Activated CD8-positive, alpha-beta memory T cell treated with anti-CD3 and anti-CD28 coated beads for 1 hour (primary cell): ENCODE measurements at regions not wholly inside any gene's neighbourhood (a gene's known extent, or its start where the extent isn't known, plus 50 kb on each side); places are given as distances from the start of the nearest gene placed in this dataset.

Source experiments
- DNase-seq, 2 donors: peaks; one replicate each; pipeline ENCODE4 v3.0.0-alpha.2; 2020; ENCODE audit warnings: low read depth in 1 of 2; ENCODE audit errors: extremely low read depth in 1 of 2

DNA sequence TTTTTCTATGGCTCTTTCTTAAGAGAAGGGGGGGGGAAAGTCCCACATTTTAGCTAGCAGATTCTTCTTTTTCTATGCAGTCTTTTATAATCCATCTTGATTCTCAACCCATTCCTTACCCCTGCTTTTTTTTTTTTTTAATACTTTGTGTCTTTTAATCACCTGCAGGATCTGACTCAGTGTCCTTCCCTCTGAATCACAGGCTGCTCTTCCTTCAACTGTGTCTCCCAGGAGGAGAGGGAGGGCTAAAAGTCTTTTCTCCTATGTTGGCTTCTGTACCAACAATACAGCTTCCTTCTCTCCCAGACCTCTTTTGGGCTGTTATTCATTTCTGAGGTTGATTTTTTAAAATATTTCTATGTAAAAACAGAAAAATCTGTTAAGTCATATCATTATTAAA is 686.2 kb downstream of the ADGRL2 start:
- no peak for DNase-seq

GRCh38 chr1:82486468-82486867 is 685.7 kb downstream of the ADGRL2 start:
- DNase-seq: no peak

- DNase-seq: no peak
Observed at GRCh38 chr1:82485591-82486369, 685.0 kb downstream of the ADGRL2 start.

DNA sequence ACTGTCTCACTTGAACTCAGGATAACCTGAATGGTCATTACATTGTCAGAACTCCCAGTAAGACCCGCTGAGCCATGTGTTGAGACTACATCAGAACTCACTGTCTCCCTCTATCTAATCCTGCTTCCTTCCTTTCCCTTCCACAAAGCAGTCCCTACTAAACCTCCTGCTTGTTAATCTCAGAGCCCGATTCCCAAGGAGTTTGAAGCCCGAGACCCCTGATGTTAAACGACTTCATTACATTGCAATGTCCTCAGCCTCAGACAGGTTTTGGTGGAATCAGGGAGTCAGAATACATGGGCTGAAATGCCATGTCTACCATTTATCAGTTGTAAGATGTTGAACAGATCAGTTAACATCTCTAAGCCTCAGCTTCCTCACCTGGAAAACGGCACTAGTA is 682.4 kb downstream of the ADGRL2 start:
- DNase-seq: no peak

DNA sequence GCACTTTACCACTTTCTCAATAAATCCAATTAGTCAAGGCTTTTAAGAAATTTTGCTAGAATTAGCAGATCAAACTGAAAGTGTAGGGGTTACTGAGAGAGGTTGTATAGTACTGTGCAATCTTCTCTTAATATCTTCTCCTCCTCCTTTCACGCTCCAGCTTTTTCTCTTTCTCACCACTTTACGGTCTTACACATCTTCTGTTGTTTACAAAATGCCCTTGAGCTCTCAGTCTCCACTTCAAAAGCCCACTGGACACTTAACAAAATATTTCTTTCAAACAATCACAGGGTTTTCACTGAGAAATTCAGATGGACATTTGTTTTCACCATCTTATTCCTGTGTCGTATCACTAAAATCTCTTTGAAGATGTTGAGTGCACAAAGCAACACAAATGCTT is 678.2 kb downstream of the ADGRL2 start:
- DNase-seq: no peak

- no peak for DNase-seq
Observed at GRCh38 chr1:82472489-82473131, 671.9 kb downstream of the ADGRL2 start.

DNA sequence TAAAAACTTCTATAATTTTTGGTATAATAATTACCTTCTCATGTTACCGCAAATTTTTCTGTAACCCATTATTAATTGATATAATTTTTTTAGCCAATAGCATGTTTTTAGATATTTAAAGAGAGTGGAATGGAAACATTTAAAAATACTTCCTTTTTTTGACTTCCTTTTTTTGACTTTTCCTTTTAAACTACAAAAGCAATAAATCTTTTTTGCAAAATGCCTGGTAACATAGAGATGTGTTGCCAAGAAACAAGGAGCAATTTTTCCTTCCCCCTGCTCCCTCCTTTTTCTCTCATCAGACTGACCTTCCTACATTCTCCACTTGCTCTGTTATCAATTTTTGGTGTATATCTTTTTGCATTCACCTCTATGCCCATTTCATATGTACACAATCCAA is 666.2 kb downstream of the ADGRL2 start:
- no peak for DNase-seq

DNA sequence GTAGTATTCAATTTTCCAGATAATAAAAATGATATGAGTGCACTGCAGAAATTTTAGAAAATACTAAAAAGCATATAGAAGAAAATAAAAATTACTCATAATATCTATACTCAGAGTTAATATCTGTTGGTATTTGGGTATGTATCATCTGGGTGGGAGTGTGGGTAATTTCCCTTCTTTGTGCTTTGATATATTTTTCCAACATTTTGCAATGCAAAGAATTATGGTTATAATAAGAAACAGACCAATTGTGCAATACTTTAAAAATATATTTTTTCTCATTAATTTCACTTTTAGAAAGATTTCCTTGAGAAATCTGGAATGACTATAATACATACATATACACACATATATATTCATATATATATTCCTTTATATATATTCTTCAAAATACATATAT is 665.7 kb downstream of the ADGRL2 start:
- DNase-seq: no peak

DNA sequence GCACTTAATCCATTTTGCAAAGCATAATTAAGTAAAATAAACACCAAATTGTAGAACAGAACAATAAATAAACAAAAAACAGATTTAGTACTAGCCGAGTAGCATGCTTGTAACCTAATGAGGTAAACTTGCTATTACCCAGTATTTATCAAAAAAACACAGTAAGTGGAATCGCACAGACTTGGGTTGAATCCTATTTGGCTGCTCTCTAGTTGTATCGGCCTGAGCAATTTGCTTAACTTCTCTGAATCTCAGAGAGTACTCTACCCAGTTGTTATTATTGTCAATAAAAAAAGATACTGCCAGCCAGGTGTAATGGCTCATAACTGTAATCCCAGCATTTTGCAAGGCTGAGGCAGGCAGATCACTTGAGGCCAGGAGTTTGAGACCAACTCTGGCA is 664.3 kb downstream of the ADGRL2 start:
- no peak for DNase-seq

- no peak for DNase-seq
Observed at GRCh38 chr1:82464362-82465001, 663.7 kb downstream of the ADGRL2 start.

GRCh38 chr1:82463951-82464350 is 663.2 kb downstream of the ADGRL2 start:
- DNase-seq: no peak

GRCh38 chr1:82462366-82462765 is 661.6 kb downstream of the ADGRL2 start:
- no peak for DNase-seq

- no peak for DNase-seq
Observed at GRCh38 chr1:82455342-82455741, 654.6 kb downstream of the ADGRL2 start.

DNA sequence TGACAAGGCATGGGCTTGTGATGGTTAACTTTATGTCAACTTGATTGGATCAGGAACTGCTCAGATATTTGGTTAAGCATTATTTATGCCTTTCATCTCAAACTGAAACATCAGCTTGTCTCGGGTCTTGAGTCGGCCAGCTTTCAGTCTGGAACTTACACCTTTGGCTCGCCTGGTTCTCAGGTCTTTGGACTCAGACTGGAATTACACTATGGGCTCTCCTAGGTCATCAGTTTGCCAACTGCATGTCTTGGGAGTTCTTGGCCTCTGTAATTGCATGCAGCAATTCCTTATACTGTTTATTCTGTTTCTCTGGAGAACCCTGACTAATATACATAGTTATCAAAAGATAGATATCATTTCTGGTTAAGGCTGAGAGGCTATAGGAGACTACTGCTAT is 653.7 kb downstream of the ADGRL2 start:
- DNase-seq: no peak

DNA sequence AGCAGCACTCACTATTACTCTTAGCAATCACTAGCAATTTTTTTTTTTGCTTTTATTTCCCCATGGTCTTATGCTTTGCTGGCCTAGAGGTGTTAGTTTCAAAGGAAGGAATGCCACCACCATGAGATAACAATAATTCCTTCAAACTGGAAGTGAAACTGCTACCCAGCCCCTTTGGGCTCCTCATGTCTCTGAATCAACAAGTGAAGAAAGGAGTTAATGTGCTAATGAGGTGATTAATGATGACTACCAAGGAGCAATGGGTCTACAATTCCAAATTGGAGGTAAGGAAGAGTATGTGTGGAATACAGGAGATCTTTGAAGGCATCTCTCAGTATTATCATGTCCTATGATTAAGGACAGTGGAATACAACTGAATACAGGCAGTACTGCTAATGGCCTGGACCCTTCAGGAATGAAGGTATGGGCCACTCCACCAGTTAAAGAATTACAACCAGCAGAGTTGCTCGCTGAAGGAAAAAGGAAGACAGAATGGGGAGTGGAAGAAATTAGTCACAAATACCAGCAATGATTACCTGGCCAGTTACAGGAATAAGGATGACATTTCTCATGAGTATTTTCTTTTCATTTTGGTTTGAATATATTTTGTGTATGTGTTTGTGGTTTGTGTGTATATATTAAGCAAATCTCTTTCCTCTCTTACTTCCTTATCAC is 652.9 kb downstream of the ADGRL2 start:
- no peak for DNase-seq

GRCh38 chr1:82452096-82452495 is 651.4 kb downstream of the ADGRL2 start:
- no peak for DNase-seq

DNA sequence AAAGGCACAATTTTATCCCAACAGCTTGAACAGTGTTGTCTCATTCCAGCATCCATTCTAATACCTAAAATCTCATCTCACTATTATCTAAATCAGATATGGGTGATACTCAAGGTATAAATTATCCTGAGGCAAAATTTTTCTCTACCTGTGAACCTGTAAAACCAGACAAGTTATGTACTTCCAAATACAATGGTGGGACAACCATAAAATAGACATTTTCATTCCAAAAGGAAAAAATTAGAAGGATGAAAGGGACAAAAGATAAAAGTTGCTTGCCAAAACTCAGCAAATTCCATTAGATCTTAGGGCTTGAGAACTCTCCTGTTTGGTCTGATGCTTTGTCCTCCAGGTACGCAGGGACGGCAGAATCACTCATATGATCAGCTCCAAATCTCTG is 650.5 kb downstream of the ADGRL2 start:
- no peak for DNase-seq

DNA sequence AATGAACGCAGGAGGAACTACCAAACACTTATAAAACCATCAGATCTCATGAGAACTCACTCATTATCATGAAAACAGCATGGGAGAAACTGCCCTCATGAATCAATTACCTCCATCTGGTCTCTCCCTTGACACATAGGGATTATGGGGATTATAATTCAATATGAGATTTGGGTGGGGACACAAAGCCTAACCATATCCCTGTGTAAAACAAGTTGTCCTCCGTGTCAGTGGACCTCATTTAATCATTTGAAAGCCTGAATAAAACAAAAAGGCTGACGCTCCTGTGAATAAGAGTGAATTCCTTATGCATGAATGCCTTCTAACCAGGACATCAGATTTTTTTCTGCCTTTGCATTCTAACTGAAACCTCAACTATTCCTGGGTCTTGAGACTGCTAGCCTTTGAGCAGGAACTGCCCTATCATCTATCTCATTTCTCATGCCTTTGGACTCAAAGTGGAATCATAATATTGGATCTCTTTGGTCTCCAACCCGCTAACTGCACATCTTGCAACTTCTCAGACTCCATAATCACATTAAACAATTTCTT is 648.8 kb downstream of the ADGRL2 start:
- DNase-seq: no peak

DNA sequence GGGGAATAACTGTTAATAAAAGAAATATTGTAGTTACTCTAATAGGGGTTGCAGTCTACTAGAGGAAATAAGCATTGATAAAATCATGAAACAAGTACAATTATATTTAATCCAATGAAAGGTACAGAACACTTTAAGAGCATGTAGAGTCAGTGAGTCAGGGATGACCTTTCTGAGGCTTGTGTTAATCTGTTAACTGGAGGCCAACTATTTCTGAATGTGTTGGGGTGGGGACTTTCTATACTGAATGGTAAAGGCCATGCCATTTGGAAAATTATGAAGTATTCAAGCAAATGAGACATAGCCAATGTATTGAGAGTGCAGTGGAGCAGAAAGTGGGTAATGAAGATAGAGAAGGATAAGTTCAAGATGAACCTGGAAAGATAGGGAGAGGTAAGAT is 646.2 kb downstream of the ADGRL2 start:
- DNase-seq: no peak

DNA sequence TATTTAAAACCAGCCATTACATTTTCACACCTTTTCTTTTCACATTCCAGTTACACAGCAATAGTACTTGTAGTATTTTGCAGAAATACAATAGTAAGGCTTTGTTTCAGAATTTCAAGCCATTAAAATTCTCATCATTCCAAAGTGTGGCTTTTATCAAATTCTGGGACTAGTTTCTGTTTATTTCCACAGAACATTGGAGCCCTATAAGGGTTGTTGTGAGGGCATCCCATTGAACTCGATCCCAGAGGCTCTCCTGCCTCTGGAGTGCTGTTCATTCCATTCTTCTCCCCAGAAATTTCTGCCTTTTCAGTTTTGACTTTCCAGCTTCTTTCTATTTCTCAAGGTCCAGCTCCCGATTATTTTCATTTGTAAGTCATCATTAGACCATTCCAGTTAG is 645.5 kb downstream of the ADGRL2 start:
- no peak for DNase-seq

- no peak for DNase-seq
Observed at GRCh38 chr1:82445827-82446226, 645.1 kb downstream of the ADGRL2 start.
